ENCODE measurements at regions not wholly inside any gene's neighbourhood (a gene's known extent, or its start where the extent isn't known, plus 50 kb on each side); places are given as distances from the start of the nearest gene placed in this dataset.

GRCh38 chr13:107067381-107067780, 499.4 kb upstream of the ARGLU1 start:
- WGBS, 5 donors, result 89 to 98% (median 93%) methylated on average over 4 of the region's 4 CpGs
- DNase-seq, result no peak

GRCh38 chr13:107066355-107066754, 498.4 kb upstream of the ARGLU1 start:
- WGBS, 5 donors, result 81 to 91% (median 82%) methylated on average over 3 of the region's 3 CpGs
- Histone ChIP-seq H3K9me3 (no peaks in the 10 kb centered on the region), H3K27ac (no peak overlapping the region), H3K4me1 (no peaks in the 10 kb centered on the region), H3K4me3 (no peak overlapping the region), H3K27me3 (no peaks in the 10 kb centered on the region), H3K36me3 (no peaks in the 10 kb centered on the region)
- intact Hi-C loops (cut with DNase I; ENCODE audit: low total_unique reads), result no loop called here
- TF ChIP-seq POLR2A (IDR thresholded peaks at IDR 0.05) (no peak), POLR2AphosphoS5 (IDR thresholded peaks at IDR 0.05) (no peak), EP300 (IDR thresholded peaks at IDR 0.05) (no peak), CTCF (IDR thresholded peaks at IDR 0.05) (no peak)
- no peak for DNase-seq

More at GRCh38 chr13:107067381-107067780, 499.4 kb upstream of the ARGLU1 start:
- no peak overlapping the region for H3K27ac ChIP-seq
- TF ChIP-seq EP300 (IDR thresholded peaks at IDR 0.05), result no peak
- TF ChIP-seq CTCF (IDR thresholded peaks at IDR 0.05), result no peak
- no peak for TF ChIP-seq POLR2A (IDR thresholded peaks at IDR 0.05)
- TF ChIP-seq POLR2AphosphoS5 (IDR thresholded peaks at IDR 0.05), result no peak
- H3K9me3 ChIP-seq, result no peaks in the 10 kb centered on the region
- intact Hi-C loops (cut with DNase I; ENCODE audit: low total_unique reads), result no loop called here
- H3K36me3 ChIP-seq, result no peaks in the 10 kb centered on the region
- no peak overlapping the region for H3K4me3 ChIP-seq
- no peaks in the 10 kb centered on the region for H3K27me3 ChIP-seq
- no peaks in the 10 kb centered on the region for H3K4me1 ChIP-seq

GRCh38 chr13:107065036-107065435, 497.1 kb upstream of the ARGLU1 start:
- Histone ChIP-seq H3K4me1 (no peaks in the 10 kb centered on the region), H3K27me3 (no peaks in the 10 kb centered on the region), H3K9me3 (no peaks in the 10 kb centered on the region), H3K27ac (no peak overlapping the region), H3K36me3 (no peaks in the 10 kb centered on the region), H3K4me3 (no peak overlapping the region)
- WGBS, 5 donors, result 65 to 75% (median 71%) methylated on average over 3 of the region's 3 CpGs
- TF ChIP-seq POLR2A (IDR thresholded peaks at IDR 0.05), result no peak
- no peak for TF ChIP-seq POLR2AphosphoS5 (IDR thresholded peaks at IDR 0.05)
- TF ChIP-seq EP300 (IDR thresholded peaks at IDR 0.05), result no peak
- TF ChIP-seq CTCF (IDR thresholded peaks at IDR 0.05), result no peak
- intact Hi-C loops (cut with DNase I; ENCODE audit: low total_unique reads), result no loop called here
- DNase-seq, result no peak

- H3K27ac ChIP-seq, result no peak overlapping the region
- TF ChIP-seq POLR2A (IDR thresholded peaks at IDR 0.05), result no peak
- no peak for TF ChIP-seq CTCF (IDR thresholded peaks at IDR 0.05)
- TF ChIP-seq EP300 (IDR thresholded peaks at IDR 0.05), result no peak
- TF ChIP-seq POLR2AphosphoS5 (IDR thresholded peaks at IDR 0.05), result no peak
- intact Hi-C loops (cut with DNase I; ENCODE audit: low total_unique reads), result no loop called here
- no peaks in the 10 kb centered on the region for H3K27me3 ChIP-seq
- H3K9me3 ChIP-seq, result no peaks in the 10 kb centered on the region
- H3K36me3 ChIP-seq, result no peaks in the 10 kb centered on the region
- 53 to 76% (median 64%) methylated on average over 3 of the region's 3 CpGs for WGBS, 5 donors
- no peak for DNase-seq
- H3K4me1 ChIP-seq, result no peaks in the 10 kb centered on the region
- no peak overlapping the region for H3K4me3 ChIP-seq
Observed at GRCh38 chr13:107057028-107057631, 489.2 kb upstream of the ARGLU1 start.
